HG02938 (cell line): ENCODE measurements at regions not wholly inside any gene's neighbourhood (a gene's known extent, or its start where the extent isn't known, plus 50 kb on each side); places are given as distances from the start of the nearest gene placed in this dataset.
"Not testable (repeated sequence)": the region's sequence is repeated elsewhere in the genome, so short reads cannot be mapped to it uniquely, and the experiment has no call there.

Experiments
- ATAC-seq: cut with Tn5 transposase; IDR thresholded peaks from one replicate; pipeline ENCODE4 v1.9.1; 2021; ENCODE audit warnings: mild to moderate bottlenecking, moderate library complexity; ENCODE audit not compliant: unreplicated experiment

DNA sequence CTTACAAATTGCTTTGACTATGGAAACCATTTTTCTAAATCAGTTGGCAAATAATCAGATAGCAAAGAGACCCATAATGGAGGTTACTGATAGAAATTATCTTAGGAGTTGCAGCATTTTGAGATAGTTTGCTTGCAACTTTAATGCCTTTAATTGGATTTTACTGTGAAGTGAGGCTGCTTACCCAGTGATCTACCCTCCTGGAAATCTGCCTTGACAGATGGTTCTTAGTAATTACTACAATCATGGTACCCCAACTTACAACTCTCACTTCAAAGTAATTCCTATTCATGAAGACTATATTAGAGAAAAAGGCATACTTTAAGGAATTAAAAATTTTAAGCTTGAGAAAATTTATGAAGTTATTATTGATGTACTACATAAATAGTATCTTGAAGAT is 1288.6 kb upstream of the CDH2 start:
- no peak for ATAC-seq

DNA sequence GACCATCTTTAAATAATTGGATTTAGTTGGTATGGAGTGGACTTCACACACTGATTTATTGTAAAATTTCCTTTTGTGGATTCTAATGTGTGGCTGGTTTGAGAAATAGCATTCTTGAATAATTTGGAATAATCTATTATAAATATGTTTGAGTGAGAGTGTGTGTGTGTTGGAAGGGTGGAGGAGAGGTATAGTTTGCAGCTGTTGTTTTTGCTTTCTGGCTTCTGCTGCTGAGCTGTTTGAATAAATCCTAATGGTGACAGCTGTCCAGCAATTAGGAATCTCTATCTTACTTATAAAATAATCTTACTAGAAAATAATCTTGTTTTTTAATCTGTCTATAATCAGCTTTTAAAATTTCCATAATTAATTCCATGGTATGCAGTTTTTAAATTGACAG is 1283.0 kb upstream of the CDH2 start:
- ATAC-seq = no peak

DNA sequence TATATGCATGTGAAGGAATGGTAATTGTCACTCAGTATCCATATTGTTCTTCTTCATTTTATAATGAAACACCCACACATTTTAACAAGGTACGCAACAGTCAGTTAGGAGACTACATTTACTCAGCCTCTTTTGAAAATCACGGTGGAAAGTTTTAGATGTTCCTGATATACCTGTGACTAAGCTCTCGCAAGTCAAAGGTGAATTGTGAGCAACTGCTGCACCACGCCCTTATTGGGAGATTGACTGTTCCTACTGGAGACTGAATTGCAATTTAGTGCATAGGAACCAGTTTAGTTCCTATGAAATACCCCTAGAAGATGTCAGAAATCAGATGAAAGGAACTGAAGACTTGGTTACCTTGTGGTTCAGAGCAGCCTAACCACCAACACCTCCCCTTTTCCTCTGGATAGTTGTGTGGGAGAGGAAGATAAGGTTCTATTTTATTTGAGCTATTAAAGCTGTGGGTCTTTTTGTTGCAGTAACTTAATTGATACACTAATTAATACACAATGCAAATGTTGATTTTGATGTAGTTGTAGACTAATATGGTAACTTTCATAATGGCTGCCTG is 1280.5 kb upstream of the CDH2 start:
- ATAC-seq = no peak

DNA sequence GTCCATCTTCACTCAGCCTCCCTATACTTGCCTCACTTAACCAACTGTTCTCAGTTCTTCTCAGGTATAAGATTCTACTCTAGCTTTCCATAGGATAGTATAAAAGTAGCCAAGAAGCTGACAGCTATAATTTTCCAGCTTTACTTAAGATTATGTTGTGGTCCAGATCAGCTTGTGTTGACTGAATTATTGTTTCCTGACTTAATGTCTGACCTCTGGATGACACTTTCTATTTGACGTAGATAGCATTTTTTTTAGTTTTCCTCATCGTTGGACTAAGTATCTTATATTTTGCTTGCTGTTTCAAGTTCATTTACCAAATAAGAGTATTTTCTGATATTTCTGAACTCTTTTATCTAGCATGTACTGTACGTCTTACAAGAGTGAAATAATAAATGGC is 1272.5 kb upstream of the CDH2 start:
- ATAC-seq = no peak

DNA sequence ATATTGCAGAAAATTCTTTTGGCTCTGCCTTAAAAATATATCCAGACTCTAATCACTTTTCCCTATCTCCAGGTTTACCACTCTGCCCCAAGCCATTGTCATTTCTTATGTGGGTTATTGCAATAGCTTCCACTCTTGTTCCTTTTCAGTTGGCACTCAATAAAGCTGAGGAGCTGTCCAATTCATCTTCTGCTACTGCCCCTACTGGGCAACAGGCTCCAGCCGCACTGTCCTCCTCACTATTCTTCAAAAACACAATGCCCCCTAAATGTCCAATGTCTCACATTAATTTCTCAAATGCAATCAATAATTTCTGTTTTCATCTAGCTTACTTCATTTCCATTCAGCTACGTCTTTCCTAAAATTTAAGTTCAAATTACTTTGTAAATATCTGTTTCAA is 1262.5 kb upstream of the CDH2 start:
- no peak for ATAC-seq

DNA sequence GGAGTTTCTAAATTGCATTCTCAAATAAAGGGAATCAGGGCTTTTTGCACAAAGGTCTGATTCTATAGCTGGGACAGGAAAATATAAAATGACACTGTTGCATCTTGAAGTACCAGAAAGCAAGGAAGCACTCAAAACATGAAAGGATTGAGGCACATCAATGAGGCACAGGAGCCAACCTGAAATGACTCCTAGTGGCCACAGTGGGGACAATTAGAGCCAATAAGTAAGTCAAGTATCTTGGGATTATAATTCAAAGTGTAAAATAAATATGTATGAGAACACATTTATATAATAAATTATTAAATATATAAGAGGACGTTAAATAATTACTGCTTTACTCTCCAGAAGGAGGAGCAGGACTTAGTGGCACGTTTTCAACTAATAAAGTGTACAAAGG is 1259.5 kb upstream of the CDH2 start:
- no peak for ATAC-seq

DNA sequence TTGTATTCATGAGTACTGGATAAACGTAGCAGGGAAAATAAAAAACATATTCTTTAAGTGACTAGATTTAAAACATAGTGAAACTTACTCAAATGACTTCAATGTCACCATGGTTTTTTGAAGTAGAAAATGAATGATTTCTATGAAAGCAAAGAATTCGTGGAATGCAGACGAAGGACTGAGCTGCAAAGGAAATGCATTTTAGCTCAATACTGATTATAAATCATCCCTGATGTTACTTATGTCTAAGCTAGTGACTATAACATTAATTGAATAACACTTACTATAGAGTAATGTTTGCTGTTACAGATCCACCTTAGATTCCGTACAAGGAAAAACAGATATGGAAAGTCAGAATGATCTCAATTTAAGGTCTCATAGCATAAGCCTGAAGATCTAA is 1257.7 kb upstream of the CDH2 start:
- no peak for ATAC-seq

DNA sequence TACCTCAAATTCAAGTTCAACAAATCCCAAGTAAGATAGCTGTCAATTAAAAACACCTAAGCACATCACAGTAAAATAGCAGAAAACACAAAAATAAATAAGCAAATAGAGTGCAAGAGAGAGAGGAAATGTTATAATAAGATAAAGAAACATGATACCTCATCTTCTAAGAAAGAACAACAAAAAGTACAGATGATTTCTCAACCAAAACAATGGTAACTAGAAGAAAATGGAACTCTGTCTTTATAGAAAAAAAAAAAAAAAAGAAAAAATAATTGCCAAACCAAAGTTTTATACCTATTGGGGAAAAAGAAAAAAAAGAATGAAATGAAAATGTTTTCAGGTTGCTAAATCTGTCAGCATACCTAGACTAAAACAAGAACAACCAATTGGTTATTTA is 1253.5 kb upstream of the CDH2 start:
- ATAC-seq = no peak

DNA sequence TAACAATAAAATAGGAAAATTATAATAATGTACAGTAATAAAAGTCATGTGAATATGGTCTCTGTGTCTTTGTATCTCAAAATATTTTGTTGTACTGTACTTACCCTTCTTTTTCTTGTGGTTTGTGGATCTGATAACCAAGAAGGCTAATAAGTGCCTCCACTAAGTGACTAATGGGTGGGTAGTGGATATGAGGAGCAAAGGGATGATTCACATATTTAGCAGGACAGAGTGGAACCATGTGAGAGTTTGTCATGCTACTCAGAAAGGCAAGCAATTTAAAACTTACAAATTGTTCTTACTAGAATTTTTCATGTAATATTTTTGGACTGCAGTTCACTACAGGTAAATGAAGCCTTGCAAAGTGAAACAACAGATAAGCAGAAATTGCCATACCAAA is 1241.2 kb upstream of the CDH2 start:
- ATAC-seq = no peak

DNA sequence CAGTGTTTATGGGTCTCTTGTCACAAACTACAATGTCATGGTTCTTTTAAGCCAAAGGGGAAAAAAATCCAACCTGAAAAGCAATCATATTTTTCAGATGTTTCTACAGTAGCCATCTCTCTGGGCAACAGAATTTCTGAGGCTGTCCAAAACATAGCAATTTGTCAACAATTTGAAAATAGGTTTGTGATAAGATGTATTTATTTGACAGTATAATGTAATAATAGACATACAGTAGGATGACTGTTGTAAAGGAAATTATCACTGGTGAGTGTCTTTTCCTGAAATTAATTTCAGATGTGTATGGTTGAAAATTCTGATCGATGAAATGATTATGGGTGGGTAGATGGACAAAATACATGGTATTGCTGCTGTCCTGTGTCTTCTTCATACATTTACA is 1230.1 kb upstream of the CDH2 start:
- ATAC-seq = no peak

DNA sequence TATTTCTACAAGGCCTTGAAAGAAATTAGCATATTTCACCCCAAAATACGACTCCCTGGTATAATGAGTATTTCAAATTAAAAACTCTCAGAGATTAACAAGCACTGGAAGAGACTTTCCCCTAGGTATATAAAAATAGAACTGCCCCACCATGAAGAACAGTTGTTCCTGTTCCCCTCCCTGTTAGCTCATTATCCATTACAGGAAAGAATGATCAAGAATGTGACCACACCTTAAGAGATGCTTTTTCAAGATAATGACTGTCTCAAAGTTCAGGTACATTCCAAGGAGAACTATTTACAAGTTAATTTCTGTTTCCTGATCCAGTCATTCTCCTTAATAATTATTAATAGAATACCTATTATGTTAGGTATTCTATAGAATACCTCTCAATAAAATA is 1220.6 kb upstream of the CDH2 start:
- ATAC-seq = no peak

DNA sequence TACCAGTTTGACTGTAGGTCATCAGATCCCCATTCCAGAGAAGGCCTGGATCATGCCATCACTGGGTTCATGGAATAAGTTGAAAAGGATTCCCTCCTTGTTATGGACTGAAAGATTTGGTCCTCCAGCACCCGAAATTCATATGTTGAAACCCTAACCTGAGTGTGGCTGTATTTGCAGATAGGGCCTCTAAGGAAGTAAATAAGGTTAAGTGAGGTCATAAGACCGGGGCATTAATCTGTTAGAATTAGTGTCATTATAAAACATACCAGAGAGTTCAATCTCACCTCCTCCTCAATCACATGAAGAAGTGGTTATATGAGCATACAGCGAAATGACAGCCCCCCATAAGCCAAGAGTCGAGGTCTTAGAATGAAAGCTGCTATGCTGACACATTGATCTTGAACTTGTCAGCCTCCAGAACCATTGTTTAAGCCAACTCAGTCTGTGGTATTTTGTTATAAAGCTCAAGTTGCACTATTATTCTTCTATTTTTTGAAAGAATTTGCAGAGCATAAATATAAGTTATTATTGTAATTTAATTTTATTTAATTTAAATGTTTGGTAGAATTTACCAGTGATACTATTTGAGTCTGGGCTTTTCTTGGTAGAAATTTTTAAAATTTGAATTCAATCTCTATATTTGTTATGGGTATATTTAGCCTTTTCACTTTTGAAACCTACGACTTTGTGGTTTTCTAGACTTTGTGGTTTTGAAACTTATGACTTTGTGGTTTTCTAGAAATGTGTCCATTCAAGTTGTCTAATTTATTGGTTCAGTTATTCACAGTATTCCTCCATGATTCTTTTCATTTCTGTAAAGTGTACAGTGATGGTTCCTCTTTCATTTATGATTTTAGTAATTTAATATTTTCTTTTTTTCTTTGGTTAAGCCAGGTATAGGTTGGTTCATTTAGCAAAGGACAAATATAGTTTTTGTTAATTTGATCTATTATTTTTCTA is 1206.7 kb upstream of the CDH2 start:
- ATAC-seq = peak; percentile 73

DNA sequence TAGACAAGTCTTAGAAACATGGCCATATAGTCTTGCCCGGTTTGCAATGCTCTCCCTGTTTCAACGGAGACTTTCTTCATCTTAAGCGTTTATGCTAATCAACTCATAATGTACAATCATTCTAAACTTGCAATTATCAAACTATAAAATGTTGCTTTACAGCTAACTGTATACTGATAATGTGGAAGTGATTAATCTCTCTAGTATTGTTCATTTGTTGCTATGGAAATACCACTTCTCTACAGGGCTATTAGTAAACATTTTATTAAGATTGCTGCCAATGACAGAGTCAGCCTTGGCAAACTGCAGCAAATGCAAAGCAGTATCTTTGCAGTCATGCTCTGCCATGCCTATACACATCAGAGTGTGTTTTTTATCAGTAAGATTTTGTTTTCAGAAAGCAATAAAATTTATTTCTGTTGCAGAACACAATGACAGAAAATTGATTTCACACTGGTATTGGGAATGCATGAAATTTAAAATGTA is 1201.8 kb upstream of the CDH2 start:
- no peak for ATAC-seq

DNA sequence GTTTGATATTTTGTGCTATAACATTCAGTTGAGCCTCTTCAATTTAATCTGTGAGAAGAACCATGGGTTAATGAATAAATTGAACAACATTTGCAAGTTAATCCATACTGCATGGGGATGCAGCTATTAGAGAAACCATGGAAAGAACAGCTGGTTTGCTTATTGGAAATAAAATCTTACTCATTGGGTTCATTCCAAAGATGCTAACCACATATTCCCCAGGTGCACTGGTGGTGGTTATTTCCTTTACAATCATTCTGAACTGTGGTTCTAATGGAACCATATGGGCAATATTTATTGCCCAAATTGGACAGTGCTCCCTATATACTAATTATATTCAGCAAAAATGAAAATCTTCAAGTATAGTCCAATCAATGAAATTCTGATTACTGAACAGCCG is 1200.4 kb upstream of the CDH2 start:
- no peak for ATAC-seq

DNA sequence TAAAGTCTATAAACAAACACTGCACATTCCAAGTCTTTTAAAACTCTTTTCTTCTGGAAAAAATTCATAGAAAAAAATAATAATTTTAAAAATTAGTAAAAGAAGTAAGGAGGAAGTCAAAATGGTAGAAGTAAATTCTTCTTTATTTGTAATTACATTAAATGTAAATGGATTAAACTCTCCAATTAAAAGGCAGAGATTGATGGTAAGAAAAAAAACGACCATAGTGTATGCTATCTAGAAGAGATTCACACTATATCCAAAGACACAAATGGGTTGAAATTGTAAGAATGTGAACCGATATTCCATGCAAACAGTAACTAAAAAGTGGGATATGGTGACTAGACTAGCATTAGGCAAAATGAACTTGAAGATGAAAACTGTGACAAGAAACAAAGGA is 1196.1 kb upstream of the CDH2 start:
- ATAC-seq = no peak

DNA sequence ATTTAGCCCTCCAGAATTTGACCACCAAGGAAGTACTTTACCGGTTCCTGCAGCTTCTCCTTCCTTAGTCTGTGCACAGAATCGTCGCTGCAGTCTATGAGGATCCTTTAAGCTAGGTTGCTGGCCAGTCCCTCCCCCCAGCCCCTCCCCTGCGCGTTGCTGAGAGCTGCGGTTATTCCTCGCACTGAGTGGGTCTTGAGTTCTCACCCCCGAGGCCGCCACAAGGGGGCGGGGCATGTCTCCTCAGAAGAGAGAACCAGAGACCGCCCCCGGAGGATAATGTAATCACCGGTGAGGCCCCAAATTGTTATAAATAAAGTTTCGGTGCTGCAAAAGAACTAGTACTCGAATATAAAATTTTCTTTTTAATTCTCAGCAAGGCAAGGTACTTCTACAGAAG is 1184.9 kb upstream of the CDH2 start:
- no peak for ATAC-seq

DNA sequence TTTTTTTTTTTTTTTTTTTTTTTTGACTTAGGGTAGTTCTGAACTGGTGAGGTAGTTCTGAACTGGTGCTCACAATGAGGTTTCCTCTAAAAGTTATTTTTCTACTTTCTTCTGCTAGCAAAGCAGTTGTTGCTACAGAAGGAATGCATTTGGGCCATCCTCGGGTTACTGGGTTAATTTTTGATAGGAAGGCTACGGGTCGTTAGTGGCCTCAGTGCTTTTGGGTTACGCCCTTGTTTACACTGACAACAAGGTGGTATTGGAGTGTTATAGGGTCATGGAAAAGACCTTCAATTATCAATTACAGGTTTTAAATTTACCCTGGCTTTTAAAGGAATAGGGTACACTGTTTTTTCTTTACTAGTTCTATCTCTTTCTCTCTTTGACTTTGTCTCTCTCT is 1183.7 kb upstream of the CDH2 start:
- not testable (repeated sequence) for ATAC-seq

DNA sequence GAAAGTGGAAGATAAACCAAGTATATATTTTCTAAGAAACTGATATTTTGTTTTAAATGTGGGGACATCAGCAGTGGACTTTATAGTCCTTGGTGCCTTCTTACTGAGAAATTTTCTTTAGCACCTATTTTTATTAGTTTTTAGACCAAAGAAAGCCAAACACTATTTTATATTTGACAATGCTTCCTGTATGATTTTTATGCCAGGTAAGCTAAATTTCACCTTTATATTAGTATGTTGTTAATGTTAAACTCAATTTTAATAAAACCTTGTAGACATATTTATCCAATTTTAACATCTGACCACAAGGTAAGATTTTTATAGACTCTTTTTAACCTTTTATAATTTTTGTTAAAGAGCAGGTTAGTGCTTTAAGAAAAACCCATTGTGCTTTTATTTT is 1182.3 kb upstream of the CDH2 start:
- not testable (repeated sequence) for ATAC-seq

DNA sequence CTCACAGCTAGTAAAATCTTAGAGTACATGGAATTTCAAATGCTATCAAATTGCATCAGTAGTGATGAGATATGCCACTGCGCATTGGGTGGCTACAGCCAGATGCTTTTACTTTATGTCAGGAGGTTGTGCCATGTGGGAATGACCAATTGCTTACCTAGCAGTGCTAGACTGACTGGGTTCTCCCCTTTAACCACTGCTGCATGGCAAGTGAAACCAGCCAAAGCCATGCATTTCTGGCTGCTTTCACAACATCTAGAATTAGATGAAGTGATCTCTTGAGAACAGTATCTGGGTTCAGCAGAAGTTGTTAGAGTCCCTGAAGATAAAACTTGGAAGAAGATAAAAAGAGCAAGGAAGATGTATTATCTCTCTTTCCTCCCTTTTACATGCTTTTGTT is 1174.2 kb upstream of the CDH2 start:
- ATAC-seq = no peak

DNA sequence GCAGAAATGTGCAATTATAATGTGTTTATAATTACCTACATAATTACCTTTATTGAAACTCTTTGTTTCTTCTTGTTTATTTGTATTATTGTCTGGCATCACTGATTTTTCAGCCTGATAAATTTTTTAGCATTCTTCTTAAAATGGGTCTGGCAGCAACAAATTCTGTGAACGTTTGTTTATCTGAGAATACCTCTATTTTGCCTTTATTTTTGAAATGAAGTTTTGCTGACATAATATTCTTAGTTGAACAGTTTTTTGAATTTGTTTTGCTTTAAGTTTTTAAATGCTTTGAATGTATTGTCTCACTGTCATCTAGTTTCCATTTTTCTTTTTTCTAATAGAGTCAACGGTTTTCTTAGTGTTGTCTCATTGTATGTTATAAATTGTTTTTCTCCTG is 1152.0 kb upstream of the CDH2 start:
- ATAC-seq = no peak

DNA sequence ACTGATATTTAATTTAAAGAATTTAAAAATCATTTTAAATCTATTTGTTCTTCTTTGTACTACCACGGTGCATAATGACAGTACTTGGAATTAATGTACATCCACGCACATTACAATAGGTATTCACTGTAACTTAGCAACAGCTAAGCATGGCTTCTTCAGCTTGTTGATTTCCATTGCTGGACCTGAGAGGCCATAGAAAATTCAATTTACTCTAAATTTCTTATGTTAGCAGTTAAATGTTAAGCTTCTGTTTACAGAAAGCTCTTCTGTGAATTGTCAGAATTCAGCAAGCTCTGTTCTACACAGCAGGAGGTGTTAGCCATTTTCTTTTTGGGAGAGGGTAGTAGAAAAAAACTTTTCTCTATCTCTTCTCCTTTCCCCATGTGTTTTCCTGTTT is 1149.3 kb upstream of the CDH2 start:
- no peak for ATAC-seq

DNA sequence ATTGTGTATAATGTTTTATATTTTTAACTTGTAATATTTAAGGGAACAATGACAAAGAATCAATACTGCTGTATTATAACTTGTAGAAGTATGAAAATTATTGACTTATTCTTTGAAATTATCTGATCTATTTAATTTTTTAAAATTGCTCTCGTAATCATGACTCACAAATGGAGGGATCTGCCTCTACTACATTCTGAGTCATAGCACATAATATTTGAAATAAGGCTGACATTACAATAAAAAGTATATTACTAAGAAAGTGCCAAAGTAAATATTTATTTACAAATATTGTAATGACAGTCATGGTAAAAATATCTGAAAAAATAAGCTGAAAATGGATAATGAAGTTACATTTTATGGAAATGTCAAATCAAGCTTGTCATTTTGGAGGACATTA is 1144.6 kb upstream of the CDH2 start:
- no peak for ATAC-seq
